Nephron progenitor cell (in vitro differentiated cells): ENCODE measurements at regions not wholly inside any gene's neighbourhood (a gene's known extent, or its start where the extent isn't known, plus 50 kb on each side); places are given as distances from the start of the nearest gene placed in this dataset.

Source experiments
- DNase-seq: peaks from one replicate; pipeline ENCODE4 v3.0.0; 2021
- H3K27ac Mint-ChIP-seq: 2 replicates; pipeline ENCODE4 v1.8.0; 2021; ENCODE audit warnings: mild to moderate bottlenecking, moderate library complexity, mixed read lengths
- H3K27me3 Mint-ChIP-seq: 2 replicates; pipeline ENCODE4 v1.8.0; 2021; ENCODE audit warnings: mild to moderate bottlenecking, low read depth, mixed read lengths; ENCODE audit not compliant: poor library complexity
- H3K36me3 Mint-ChIP-seq: 2 replicates; pipeline ENCODE4 v1.8.0; 2021; ENCODE audit warnings: low read depth, mixed read lengths
- H3K4me1 Mint-ChIP-seq: 2 replicates; pipeline ENCODE4 v1.8.0; 2021; ENCODE audit warnings: mixed read lengths
- H3K4me3 Mint-ChIP-seq: 2 replicates; pipeline ENCODE4 v1.8.0; 2021; ENCODE audit warnings: mild to moderate bottlenecking, moderate library complexity, mixed read lengths
- H3K9me3 Mint-ChIP-seq: 2 replicates; pipeline ENCODE4 v1.8.0; 2021; ENCODE audit warnings: mild to moderate bottlenecking, moderate library complexity, mixed read lengths
- CTCF ChIP-seq: fragments of 200-600 bp; sonication (generic); IDR thresholded peaks from 2 replicates; pipeline ENCODE4 v1.5.0; 2021; ENCODE audit warnings: antibody characterized with exemption

- DNase-seq = no peak
- no peak overlapping the region for H3K4me3 Mint-ChIP-seq
- H3K4me1 Mint-ChIP-seq = no peaks in the 10 kb centered on the region
- peaks cover 14% of the 10 kb centered on the region for H3K27me3 Mint-ChIP-seq
- no peaks in the 10 kb centered on the region for H3K36me3 Mint-ChIP-seq
- no peak overlapping the region for H3K27ac Mint-ChIP-seq
- peaks cover 9% of the 10 kb centered on the region for H3K9me3 Mint-ChIP-seq
- TF ChIP-seq CTCF = no peak
Measured at GRCh38 chr6:90829311-90829710, 242.4 kb upstream of the MAP3K7 start.

GRCh38 chr6:90820436-90820835 lies 233.6 kb upstream of the MAP3K7 start:
- peaks cover 4% of the 10 kb centered on the region for H3K9me3 Mint-ChIP-seq
- no peak for DNase-seq
- H3K36me3 Mint-ChIP-seq = no peaks in the 10 kb centered on the region
- no peak for TF ChIP-seq CTCF
- H3K4me3 Mint-ChIP-seq = no peak overlapping the region
- H3K27me3 Mint-ChIP-seq = no peaks in the 10 kb centered on the region
- H3K27ac Mint-ChIP-seq = no peak overlapping the region
- H3K4me1 Mint-ChIP-seq = peaks cover 6% of the 10 kb centered on the region

GRCh38 chr6:90819483-90819882 lies 232.6 kb upstream of the MAP3K7 start:
- TF ChIP-seq CTCF = no peak
- Mint-ChIP-seq H3K36me3 (no peaks in the 10 kb centered on the region), H3K9me3 (peaks cover 12% of the 10 kb centered on the region), H3K4me3 (no peak overlapping the region), H3K27ac (no peak overlapping the region), H3K4me1 (peaks cover 6% of the 10 kb centered on the region), H3K27me3 (no peaks in the 10 kb centered on the region)
- DNase-seq = no peak

- Mint-ChIP-seq H3K27me3 (no peaks in the 10 kb centered on the region), H3K36me3 (no peaks in the 10 kb centered on the region), H3K4me3 (no peak overlapping the region), H3K27ac (no peak overlapping the region), H3K4me1 (peaks cover 6% of the 10 kb centered on the region), H3K9me3 (peaks cover 20% of the 10 kb centered on the region)
- no peak for TF ChIP-seq CTCF
- DNase-seq = no peak
Measured at GRCh38 chr6:90818163-90818562, 231.3 kb upstream of the MAP3K7 start.

GRCh38 chr6:90816764-90817163 lies 229.9 kb upstream of the MAP3K7 start:
- no peaks in the 10 kb centered on the region for H3K27me3 Mint-ChIP-seq
- peaks cover 13% of the 10 kb centered on the region for H3K4me1 Mint-ChIP-seq
- H3K4me3 Mint-ChIP-seq = no peak overlapping the region
- H3K36me3 Mint-ChIP-seq = no peaks in the 10 kb centered on the region
- no peak for TF ChIP-seq CTCF
- peaks cover 20% of the 10 kb centered on the region for H3K9me3 Mint-ChIP-seq
- DNase-seq = no peak
- no peak overlapping the region for H3K27ac Mint-ChIP-seq

- Mint-ChIP-seq H3K27ac (peak overlapping the region; percentile 68), H3K4me3 (no peak overlapping the region), H3K4me1 (peaks cover 14% of the 10 kb centered on the region), H3K36me3 (no peaks in the 10 kb centered on the region), H3K27me3 (no peaks in the 10 kb centered on the region), H3K9me3 (peaks cover 20% of the 10 kb centered on the region)
- no peak for DNase-seq
- no peak for TF ChIP-seq CTCF
Measured at GRCh38 chr6:90811596-90812226, 224.8 kb upstream of the MAP3K7 start.
